ENCODE measurements at regions not wholly inside any gene's neighbourhood (a gene's known extent, or its start where the extent isn't known, plus 50 kb on each side); places are given as distances from the start of the nearest gene placed in this dataset.
"Not testable (repeated sequence)": the region's sequence is repeated elsewhere in the genome, so short reads cannot be mapped to it uniquely, and the experiment has no call there.

DNA sequence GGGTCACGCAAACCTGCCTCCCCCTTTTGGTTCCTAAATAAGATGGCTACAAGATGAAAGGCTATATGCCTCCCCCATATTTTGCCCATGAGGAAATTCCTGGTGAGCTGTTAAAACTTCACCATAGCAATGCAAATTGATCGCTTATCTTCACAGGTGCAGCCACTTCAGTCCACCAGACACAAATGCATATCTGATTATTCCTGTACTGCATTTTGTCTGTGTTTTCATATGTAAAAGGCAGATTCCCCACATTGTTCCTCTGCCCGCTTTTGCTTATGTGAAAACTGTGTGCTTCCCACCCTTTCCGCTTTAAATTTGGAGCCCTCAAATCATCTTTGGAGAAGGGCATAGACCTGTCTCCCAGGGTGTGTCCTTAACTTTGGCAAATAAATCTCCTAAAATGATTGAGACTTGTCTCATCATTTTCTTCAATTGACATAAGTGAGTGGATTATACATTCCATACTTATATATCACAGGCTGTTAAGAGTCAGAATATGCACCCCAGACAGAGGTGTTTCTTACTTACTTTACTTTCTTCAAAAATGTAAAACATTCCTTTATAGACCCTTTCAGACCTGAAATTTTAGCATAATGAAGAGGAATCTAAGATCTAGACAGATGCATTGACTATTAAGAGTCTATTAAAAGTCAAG is 116.4 kb downstream of the CASP12 start:
- intact Hi-C loops (cut with DNase I): no loop called here
- no peak for DNase-seq (ENCODE audit: low spot score)

DNA sequence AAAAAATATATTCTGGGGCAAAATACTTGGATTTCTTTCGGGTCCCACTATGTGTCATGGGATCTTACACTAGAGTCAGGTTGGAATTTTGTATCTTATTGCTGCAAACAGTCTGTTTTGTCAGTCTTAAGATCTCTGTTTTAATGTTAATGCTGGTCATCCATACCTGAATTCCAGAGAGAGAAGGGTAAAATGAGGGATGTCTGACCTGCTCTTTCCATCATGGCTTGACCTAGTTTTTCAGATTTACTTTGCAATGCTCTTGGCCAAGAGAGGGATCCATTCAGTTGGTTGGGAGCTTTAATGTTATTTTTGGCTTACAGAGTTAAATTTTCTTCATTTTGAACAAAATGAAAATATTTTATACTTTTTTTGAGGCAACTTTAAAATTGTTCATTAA is 117.2 kb downstream of the CASP12 start:
- intact Hi-C loops (cut with DNase I): no loop called here
- DNase-seq (ENCODE audit: low spot score): no peak

DNA sequence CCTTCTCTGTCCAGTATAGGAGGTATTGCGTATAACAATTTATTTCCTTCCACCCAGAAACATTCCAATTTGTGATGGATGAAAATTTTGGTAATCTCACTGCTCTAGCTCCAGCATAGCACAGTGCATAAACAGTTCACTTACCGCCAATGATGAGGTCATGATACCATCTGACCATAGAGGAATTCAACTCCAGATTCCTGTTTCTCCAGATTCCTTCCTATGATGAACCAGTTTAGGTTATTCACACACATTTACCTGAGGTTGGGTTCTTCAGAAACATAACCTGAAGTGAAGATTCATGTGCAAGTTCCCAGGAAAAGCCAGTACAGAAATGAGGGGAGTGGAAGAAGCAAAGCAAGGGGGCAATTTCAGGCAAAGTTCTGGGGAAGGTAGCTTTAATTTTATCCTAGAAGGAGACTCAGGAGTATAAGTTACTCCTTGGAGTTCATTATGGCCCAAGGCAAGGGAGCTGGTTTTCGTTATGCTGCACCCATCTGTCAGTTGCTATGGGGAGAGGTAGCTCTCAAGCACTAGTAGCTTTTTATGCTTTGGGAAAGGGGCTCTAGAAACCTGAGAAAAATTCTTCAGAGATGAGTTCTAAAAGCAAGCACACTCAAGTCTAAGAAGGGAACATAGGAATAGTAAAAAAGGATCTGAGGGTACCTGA is 121.6 kb downstream of the CASP12 start:
- intact Hi-C loops (cut with DNase I): no loop called here

GRCh38 chr11:104774578-104774977 is 123.7 kb downstream of the CASP12 start:
- intact Hi-C loops (cut with DNase I): no loop called here
- DNase-seq (ENCODE audit: low spot score): no peak

More for the DNA sequence above, 121.6 kb downstream of the CASP12 start:
- DNase-seq (ENCODE audit: low spot score): no peak

DNA sequence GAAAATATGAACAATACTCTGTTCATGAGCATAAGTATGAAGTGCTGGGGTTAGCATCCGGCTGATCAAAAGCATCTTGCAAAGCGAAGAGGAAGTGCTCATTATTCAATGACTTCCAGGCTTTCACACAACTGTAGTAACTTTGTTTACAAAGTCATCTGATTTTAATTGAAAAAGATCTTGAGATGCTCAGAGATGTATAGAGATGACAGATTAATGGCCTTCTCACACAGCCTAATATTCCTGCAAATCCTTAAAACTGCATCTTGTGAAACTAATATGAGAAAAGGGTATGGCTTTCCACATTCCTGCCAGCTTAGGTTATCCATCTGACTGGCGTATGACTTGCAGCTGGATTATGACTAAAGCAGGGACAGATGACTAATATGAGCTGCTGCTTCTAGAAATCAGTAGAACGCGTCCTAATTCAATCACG is 125.4 kb downstream of the CASP12 start:
- intact Hi-C loops (cut with DNase I): no loop called here
- no peak for DNase-seq (ENCODE audit: low spot score)

DNA sequence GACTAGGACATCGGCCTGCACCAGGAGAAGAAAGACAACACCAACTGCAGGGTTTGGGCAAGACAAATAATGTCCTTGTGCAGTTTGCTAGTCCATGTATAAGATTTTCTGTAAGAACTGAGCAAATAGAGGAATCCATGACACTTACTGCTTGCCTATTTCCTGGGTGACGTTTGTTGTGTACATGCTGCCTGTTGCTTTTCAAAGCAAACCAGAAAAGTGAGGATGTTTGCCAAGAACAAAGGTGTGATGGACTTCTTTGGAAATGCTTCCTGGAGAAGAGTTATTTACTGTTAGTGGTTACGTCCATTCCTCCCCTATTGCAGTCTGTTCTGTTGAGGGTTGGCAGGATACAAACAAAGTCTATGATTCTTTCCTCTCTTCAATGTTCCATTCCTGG is 126.5 kb downstream of the CASP12 start:
- intact Hi-C loops (cut with DNase I): no loop called here
- no peak for DNase-seq (ENCODE audit: low spot score)

DNA sequence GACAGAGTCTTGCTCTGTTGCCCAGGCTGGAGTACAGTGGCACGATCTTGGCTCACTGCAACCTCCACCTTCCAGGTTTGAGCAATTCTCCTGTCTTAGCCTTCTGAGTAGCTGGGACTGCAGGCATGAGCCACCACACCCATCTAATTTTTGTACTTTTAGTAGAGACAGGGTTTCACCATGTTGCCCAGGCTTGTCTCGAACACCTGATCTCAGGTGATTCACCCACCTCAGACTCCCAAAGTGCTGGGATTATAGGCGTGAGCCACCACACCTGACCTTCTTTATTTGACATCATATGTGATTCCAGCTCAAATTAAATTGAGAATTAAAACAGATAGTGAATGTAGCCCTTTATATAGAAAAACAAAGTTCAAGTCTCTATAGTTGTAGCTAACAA is 127.2 kb downstream of the CASP12 start:
- DNase-seq (ENCODE audit: low spot score); intact Hi-C loops (cut with DNase I): not testable (repeated sequence)

DNA sequence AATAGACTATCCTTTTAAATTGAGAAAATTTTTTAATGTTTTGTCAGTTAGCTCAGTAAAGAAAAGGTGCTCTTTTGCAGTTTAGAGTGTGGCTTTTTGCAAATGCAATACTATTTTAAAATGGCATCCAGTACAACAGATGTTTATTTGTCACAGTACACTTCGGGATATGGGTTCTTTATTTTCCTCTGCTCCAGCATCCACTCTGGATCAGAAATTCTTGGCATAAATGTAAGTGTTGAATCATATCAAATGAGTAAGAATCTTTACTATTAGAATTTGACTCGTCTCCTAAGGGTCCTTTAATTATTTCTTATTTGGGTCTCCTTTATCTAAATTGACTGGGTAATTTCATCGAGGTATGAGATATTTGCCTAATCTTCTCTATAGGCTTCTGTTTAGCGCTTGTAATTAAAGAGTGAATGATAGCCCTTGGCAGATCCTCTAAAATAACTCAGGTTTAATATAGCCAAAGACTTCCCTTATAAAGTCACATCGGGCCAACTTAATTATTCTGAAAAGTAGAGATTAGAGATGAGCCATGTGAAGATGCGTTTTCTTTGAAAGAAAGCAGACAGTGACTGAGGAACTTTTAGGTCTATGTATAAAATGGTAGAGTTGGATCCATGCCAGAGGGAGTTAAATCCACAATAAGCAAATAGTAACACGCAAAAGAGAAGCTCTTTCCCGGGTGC is 132.7 kb downstream of the CASP12 start:
- DNase-seq (ENCODE audit: low spot score): no peak
- intact Hi-C loops (cut with DNase I): no loop called here

GRCh38 chr11:104764710-104765045 is 133.6 kb downstream of the CASP12 start:
- intact Hi-C loops (cut with DNase I): no loop called here
- no peak for DNase-seq (ENCODE audit: low spot score)

- intact Hi-C loops (cut with DNase I): no loop called here
- DNase-seq (ENCODE audit: low spot score): no peak
Measured at GRCh38 chr11:104763930-104764709, 134.1 kb downstream of the CASP12 start.

DNA sequence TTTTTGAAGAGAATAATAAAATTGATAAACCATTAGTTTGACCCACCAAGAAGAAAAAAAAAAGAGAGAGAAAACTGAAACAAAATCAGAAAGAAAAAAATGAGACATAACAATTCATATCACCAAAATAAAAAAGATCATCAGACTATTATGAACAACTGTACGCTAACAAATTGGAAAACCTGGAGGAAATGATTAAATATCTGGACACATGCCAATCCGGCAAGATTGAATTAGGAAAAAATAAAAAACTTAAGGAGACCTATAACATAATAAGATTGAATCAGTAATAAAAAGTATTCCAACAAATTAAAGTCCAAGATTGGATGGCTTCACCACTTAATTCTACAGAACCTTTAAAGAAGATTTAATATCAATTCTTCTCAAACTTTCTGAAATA is 136.7 kb downstream of the CASP12 start:
- DNase-seq (ENCODE audit: low spot score): no peak
- intact Hi-C loops (cut with DNase I): no loop called here

DNA sequence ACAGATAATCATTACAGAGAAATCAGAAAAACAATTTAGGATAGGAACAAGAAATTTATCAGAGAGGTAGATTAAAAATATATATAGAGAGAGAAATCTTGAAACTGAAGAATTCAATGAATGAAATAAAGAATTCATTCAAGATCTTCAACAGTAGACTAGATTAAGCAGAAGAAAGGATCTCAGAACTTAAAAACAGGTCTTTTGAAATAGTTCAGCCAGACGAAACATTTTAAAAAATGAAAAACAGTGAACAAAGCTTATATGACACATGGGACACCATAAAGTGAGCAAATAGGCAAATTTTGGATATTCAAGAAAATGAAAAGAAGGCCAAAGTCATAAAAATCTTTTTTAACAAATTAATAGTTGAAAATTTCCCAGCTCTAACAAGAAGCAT is 138.8 kb downstream of the CASP12 start:
- DNase-seq (ENCODE audit: low spot score): no peak
- intact Hi-C loops (cut with DNase I): no loop called here

DNA sequence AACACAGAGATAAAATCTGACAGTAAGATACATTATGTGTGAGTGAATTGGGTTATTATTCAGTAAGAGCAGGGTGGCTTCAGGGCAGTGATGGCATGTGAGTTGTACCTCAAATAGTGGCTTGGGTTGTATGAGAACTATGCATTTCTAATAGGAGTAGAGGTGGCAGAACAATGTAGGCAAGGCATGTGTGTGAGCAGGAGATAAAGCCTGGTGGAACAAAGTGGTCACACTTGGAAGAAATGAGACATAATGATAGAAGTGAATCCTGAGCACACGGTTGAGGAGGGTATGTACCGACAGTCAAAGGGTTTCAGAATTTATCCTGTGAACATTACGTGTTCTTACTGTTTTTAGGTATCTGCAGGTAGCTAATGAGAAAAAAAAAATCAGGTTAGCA is 159.3 kb downstream of the CASP12 start:
- DNase-seq (ENCODE audit: low spot score): no peak
- intact Hi-C loops (cut with DNase I): no loop called here

GRCh38 chr11:104738208-104738607 is 160.1 kb downstream of the CASP12 start:
- no peak for DNase-seq (ENCODE audit: low spot score)
- intact Hi-C loops (cut with DNase I): no loop called here

DNA sequence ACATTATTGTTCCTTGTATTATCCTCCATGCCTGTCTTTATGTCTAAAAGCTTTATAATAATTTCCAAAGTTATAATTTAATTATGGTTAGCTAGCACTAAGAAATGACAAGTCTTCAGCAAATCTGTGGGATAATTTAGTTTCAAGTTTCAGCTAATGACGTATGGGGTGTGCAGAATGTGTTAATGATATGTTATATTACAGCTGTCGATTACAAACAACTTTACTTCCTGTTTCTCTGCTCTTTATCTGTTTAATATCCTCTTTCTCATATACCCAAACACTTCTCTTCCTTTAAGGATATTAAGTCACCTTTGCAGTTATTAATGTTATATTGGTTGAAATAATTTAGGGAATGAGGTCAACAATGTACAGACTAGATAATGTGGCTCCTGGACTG is 161.8 kb downstream of the CASP12 start:
- intact Hi-C loops (cut with DNase I): no loop called here
- no peak for DNase-seq (ENCODE audit: low spot score)

- intact Hi-C loops (cut with DNase I): no loop called here
- no peak for DNase-seq (ENCODE audit: low spot score)
Measured at GRCh38 chr11:104734998-104735397, 163.3 kb downstream of the CASP12 start.

DNA sequence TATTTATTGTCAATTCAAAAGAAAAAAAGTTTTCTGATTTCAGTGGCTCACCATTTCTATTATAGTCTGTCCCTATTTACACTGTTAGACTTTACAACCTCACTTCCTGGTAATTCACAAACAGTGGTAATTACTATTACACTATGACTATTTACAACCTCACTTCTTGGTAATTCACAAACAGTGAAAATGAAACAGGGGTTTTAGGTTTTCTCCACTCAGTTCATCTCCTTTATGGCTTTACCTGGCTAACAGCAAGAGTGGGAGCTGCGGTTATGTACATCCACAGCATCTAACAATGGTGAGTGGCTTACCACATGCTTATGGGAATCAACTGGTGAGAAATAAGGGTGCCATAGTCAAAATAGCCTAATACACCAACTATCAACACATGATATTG is 166.4 kb downstream of the CASP12 start:
- intact Hi-C loops (cut with DNase I): no loop called here

GRCh38 chr11:104728927-104729326 is 169.3 kb downstream of the CASP12 start:
- DNase-seq (ENCODE audit: low spot score): no peak
- intact Hi-C loops (cut with DNase I): no loop called here

More for the DNA sequence above, 166.4 kb downstream of the CASP12 start:
- DNase-seq (ENCODE audit: low spot score): no peak

GRCh38 chr11:104727768-104728167 is 170.5 kb downstream of the CASP12 start:
- DNase-seq (ENCODE audit: low spot score): no peak
- intact Hi-C loops (cut with DNase I): no loop called here

DNA sequence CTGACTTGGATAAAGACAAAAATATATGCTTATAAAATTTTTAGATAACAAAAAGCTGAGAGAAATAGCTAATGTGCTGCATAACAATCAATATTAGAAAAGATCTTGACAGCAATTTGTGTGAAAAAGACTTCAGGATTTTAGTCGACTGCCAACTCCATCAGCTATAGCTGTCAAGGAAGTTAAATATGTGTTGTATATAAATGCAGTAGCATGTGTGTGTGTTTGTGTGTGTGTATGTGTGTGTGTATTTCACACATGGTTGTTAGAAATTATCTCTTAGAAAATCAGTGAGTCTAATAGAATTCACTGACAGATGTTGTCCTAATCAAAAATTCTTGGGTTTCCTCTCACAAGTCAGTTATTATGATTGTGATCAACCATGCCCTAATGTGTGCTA is 171.2 kb downstream of the CASP12 start:
- intact Hi-C loops (cut with DNase I): no loop called here
- no peak for DNase-seq (ENCODE audit: low spot score)
